Erythroblast (primary cell): ENCODE measurements at regions not wholly inside any gene's neighbourhood (a gene's known extent, or its start where the extent isn't known, plus 50 kb on each side); places are given as distances from the start of the nearest gene placed in this dataset.

ENCODE experiments used
- GATA1 ChIP-seq: IDR thresholded peaks from 2 replicates; pipeline ENCODE4 v1.6.1; 2011; ENCODE audit warnings: low read depth, mild to moderate bottlenecking, control low read depth, low read length, moderate library complexity
- POLR2A ChIP-seq: IDR thresholded peaks from 2 replicates; pipeline ENCODE4 v1.6.1; 2011; ENCODE audit warnings: mild to moderate bottlenecking, low read length

- TF ChIP-seq POLR2A (no peak), GATA1 (no peak)
Measured at GRCh38 chr11:42777776-42778175, 534.0 kb upstream of the API5 start.
